SW 1271 (cell line): ENCODE measurements at regions not wholly inside any gene's neighbourhood (a gene's known extent, or its start where the extent isn't known, plus 50 kb on each side); places are given as distances from the start of the nearest gene placed in this dataset.
"Not testable (repeated sequence)": the region's sequence is repeated elsewhere in the genome, so short reads cannot be mapped to it uniquely, and the experiment has no call there.

Experiments
- DNase-seq, 2 experiments: peaks; one replicate each; lab custom pipeline; 2025; lab: John Stamatoyannopoulos, UW

GRCh38 chr9:115305543-115305942 lies 187.6 kb upstream of the TNC start:
- no peak for DNase-seq

DNA sequence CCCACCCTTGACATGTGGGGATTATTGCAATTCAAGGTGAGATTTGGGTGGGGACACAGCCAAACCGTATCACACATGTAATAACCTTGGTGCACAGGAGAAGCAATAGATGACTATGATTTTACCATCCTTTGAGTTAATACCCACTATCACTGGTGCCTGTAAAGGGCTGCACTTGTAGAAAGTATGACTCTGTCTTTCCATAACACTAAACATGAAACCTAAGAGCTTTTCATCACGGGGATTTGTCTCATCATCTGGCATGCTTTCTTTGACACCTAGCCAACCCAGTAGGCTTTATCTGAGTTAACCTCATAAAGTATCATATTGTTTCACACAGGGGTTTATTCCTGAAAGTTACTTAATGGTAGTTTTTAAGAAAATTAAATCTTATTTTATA lies 188.9 kb upstream of the TNC start:
- no peak for DNase-seq

GRCh38 chr9:115313545-115313944 lies 195.6 kb upstream of the TNC start:
- DNase-seq: no peak

GRCh38 chr9:115326461-115326860 lies 208.5 kb upstream of the TNC start:
- no peak for DNase-seq

- no peak for DNase-seq
Observed at GRCh38 chr9:115327436-115328122, 209.6 kb upstream of the TNC start.

- DNase-seq: no peak
Observed at GRCh38 chr9:115328228-115328627, 210.3 kb upstream of the TNC start.

- DNase-seq: no peak
Observed at GRCh38 chr9:115328677-115329076, 210.7 kb upstream of the TNC start.

DNA sequence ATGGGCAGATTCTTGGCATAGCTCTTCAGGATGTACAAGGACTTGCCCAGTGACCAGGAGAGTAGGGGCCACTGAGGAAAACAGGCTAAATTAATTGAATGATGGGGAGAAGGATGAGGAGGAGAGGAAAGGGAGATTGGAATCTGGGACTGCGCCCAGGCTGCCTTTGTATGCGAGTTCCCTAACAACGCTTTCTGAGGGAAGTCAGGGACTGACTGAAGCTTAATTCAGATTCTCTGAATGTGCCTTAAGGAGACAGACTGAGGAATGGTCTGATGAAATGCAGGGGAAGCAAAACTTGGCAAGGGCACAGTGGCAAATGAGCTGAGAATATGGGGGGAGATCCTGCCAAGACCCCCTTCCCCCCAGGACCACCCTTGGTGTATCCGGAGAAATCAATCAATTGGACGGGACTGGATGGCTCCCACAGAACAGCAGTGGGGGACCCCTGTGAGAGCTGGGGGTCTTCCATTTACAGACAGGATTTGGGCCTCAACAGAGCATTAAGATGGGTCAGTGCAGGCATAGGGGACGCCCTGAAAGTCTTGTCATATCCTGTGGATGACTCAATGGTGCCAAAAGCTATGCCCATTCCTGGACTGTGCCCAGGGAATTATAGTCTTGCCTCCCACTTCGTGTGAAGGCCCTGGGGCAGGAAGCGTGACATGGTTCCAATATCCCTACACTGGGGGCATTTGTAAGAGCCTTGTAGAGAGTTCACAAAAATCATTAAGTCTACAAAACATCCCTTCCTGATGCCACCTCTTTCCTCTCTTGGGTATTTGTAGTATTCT lies 215.5 kb upstream of the TNC start:
- DNase-seq: no peak

DNA sequence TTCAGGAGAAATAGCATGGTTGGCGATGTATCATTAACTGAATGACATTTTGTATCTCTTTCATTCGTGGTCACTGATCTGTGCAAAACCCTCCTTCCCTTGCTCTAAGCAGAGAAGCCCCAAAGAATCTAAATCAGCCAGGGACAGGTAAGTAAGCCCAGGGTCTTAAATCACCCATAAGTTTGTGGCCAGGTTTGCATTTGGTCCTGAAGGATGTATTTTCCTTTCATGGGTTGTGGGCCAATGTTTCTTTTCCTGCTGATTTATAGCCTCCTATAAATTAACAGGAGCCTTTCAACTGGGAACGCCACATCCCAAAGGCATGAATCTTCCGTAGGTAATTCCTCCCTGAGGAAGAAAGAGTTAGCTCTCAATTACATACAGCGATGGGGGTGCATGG lies 217.5 kb upstream of the TNC start:
- DNase-seq: no peak

DNA sequence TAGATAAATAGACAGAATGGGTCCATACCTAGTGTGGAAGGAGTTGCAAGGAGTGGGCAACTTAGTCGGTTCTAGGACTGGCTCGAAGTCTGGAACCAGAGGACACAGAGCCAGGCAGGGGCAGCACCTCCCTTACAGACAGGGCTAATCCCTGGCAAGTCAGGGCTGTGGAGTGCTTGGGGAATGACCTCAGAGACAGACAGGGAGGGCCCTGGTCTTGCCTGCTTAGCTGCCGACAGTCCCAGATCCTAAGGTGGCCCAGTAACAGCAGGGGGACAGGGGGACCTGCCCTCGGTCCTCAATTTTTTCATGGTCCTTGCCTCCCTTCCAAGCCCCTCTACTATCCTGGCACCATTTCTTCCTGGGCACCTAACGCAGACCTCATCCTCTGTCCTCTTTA lies 222.4 kb upstream of the TNC start:
- no peak for DNase-seq

DNA sequence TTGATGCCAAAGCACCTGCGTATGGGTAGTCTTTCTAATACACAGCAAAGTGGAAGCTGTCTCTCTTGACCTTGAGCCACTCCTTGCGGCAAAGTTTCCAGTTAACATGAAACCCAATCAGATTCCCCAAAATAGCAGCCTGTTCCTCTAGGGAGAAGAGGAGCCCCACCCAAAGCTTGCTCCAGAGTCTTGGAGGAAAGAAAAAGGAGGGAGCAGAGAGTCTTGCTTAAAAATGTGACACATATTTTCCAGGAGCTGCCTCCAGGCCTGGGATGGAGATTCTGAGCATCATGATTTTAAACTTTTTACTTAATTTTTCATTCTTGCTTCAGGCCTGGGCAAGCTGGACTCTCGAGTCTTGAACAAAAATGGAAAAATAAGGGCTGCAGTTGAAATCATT lies 223.5 kb upstream of the TNC start:
- no peak for DNase-seq

DNA sequence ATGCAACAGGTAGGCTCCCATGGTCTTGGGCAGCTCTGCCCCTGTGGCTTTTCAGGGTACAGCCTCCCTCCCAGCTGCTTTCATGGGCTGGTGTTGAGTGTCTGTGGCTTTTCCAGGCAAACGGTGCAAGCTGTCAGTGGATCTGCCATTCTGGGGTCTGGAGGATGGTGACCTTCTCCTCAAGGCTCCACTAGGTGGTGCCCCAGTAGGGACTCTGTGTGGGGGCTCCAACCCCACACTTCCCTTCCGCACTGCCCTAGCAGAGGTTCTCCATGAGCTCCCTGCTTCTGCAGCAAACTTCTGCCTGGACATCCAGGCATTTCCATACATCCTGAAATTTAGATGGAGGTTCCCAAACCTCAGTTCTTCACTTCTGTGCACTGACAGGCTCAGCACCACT lies 229.8 kb upstream of the TNC start:
- not testable (repeated sequence) for DNase-seq

DNA sequence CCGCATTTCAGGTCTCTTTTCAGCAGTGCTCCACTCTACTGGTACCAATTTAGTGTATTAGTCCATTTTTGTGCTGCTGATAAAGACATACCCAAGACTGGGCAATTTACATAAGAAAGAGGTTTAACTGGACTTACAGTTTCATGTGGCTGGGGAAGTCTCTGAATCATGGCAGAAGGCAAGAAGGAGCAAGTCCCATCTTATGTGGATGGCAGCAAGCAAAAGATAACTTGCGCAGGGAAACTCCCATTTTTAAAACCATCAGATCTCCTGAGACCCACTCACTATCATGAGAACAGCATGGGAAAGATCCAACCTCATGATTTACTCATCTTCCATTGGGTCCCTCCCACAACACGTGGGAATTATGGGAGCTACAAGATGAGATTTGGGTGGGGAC lies 231.0 kb upstream of the TNC start:
- DNase-seq: not testable (repeated sequence)

GRCh38 chr9:115349542-115349941 lies 231.6 kb upstream of the TNC start:
- no peak for DNase-seq

DNA sequence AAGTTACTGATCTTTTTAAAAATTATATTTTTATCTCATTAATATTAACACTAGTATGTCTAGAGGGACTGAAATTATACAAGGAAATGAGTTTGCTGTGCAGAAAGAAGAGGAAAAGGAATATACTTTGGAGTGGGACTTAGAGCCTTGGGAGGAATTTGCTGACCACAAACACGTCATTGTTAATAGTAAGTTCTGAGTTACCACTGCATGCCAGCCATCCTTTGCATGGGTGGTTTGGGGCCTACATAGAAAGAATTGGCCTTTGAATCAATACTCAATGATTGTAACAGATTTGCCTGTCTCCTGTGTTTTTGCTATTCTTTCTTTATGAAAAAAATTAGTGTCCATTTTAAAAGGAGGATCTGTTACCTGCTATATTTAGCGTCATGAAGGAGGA lies 232.6 kb upstream of the TNC start:
- no peak for DNase-seq

- DNase-seq: no peak
Observed at GRCh38 chr9:115353681-115354080, 235.7 kb upstream of the TNC start.

DNA sequence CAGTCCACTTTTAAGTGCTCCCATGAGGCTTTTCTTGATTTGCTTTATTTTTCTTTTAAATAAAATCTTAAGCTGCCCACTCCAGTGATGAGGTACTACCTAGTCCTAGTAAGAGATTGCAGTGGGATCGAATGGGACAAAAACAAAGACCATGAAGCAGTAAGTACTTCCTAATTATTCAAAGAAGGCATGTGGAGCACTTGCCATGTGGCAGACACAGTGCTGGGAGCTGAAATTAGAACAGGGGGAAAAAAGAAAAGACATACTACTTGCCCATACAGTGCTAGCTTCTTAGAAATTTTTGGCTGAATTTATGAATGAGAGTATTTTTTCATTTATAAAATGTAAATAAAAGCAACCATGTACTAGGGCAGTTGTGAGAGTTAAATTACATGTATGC lies 239.9 kb upstream of the TNC start:
- DNase-seq: no peak

- DNase-seq: no peak
Observed at GRCh38 chr9:115359017-115359780, 241.2 kb upstream of the TNC start.

GRCh38 chr9:115360122-115360521 lies 242.2 kb upstream of the TNC start:
- DNase-seq: no peak

- DNase-seq: no peak
Observed at GRCh38 chr9:115362101-115362500, 244.1 kb upstream of the TNC start.

DNA sequence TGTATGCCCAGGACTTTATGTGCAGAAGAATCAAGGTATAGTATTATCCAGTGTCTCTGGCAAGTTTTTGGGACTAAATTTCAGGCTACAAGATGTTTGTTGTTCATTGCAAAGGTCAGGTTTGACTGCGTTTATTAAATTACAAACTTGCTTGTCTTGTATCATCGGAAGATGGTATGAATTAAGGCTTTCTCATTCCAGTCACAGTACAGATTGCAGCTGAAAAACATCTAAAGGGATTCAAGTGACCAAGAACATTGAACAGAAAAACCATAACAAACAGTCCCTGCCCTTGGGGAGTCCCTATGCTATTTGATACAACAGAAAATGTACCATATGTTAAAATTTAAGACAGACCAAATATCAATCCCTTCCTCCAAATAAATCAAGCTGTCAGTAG lies 244.7 kb upstream of the TNC start:
- DNase-seq: no peak

DNA sequence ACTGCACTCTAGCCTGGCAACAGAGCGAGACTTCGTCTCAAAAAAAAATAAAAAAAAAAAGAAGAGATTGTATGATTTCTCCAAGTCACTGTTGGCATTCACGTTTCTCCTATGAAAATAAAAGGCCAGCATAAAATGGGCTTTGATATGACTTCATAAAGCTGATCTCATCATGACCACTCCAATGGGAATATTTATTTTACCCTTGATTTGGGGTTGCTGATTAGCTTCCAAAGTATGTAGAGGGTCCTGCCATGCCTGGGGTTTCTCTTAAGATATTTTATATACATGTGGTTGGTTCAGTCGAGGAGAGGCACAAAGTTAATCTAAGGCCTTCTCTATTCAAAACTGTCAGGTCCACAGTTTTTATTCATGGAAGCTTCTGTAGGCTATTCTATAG lies 247.0 kb upstream of the TNC start:
- no peak for DNase-seq

GRCh38 chr9:115367321-115367720 lies 249.4 kb upstream of the TNC start:
- DNase-seq: no peak
